ENCODE measurements at regions not wholly inside any gene's neighbourhood (a gene's known extent, or its start where the extent isn't known, plus 50 kb on each side); places are given as distances from the start of the nearest gene placed in this dataset.

DNA sequence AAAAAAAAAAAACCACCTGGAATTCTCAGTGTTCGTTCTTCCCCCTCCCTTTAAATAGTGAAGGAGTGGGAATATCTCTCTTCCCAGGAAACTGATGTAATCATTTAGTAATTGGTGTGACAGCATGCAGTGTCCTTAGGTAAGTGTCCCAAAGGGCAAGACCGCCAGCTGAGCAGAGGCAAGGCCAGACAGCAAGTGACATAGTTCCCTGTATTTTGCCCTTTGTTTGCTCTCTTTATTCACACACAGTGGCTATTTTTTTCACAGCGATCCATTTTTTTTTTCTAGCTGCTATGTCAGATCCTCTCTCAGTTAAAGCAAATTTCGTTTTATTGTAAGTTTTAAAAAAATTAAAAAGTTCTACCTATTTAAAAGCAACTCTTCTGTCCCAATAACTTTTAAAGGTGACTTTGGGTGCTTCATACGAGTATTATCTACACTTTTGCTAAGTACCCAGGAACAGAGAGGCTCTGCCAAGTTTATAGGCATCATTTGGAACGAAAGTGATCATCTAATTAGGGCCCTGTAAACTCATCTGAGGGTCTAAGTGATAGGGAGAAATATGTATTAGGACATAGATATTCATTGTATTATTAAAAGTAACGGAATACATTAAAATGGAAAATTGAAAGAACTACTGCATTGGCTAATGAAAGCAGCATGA lies 98.2 kb upstream of the ALDH1A1 start:
- no peak overlapping the region for H3K4me3 ChIP-seq
- BruUV-seq (replicated peaks) = no TSS peak

DNA sequence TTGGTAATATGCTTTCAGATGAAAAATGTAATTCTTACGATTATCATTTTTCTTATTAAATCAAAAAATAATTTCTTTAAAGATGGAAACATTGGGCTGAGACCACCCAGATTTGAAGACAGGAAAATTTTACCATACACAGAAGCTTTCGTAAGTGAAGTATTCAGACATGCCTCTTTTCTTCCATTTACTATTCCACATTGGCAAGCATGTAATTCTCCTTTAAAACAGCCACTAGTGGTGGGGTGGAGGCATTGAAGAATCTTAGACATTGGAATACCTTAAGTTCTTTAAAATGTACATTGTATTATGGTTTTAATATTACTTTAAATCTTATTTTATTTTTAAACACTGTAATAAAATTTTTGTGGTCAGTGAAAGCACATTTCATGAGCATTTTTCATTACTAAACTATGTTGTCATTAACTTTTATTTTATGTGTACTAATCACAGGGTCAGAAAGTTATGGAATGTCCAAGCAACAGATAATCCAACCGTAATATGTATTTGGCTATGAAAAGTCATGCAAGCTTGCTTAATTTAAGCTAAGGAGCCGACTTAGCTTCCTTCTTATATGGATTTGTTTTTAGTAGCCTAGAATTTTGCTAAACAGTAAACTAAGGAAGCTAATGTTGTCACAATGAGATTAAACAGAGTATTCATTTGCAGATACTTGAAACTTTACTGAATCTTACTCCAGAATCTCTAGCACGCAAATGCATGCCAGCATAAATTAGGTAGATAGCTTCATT lies 97.4 kb upstream of the ALDH1A1 start:
- TF ChIP-seq EZH2 (IDR thresholded peaks at IDR 0.05; ENCODE audit: low read depth) (no peak), CTCF (conservative IDR thresholded peaks at IDR 0.05) (no peak)
- Histone ChIP-seq H2AFZ (no peak overlapping the region), H3K27me3 (ENCODE audit: insufficient read depth, low read depth) (no peaks in the 10 kb centered on the region), H3K4me1 (replicated peaks; ENCODE audit: insufficient read depth) (no peaks in the 10 kb centered on the region), H3K9me2 (ENCODE audit: insufficient read depth) (0 out of 2 replicates have a peak, but pooled peaks cover 4% of the 10 kb centered on the region), H4K20me1 (ENCODE audit: insufficient read depth) (no peaks in the 10 kb centered on the region), H3K4me3 (no peak overlapping the region), H3K9me3 (ENCODE audit: insufficient read depth, low read depth) (no peaks in the 10 kb centered on the region), H3K27ac (no peak overlapping the region), H3F3A (ENCODE audit: insufficient read depth, low read depth) (no peaks in the 10 kb centered on the region), H3K79me2 (ENCODE audit: low read depth) (no peaks in the 10 kb centered on the region), H3K4me2 (no peak overlapping the region), H3K36me3 (ENCODE audit: low read depth) (no peaks in the 10 kb centered on the region)
- DNase-seq = no peak
- intact Hi-C loops (cut with micrococcal nuclease; ENCODE audit: unreplicated experiment) = no loop called here
- ChIA-PET POLR2A (ENCODE audit: unreplicated experiment) (interaction anchor here (0.6 to 0.7 kb wide), 2 partner anchors 29 to 83 kb away, joined by 3 to 6 read pairs; no protein-coding TSS in a partner anchor), CTCF (no interaction called here)
- no TSS peak for BruUV-seq (replicated peaks)

More for the DNA sequence above, 98.2 kb upstream of the ALDH1A1 start:
- no peaks in the 10 kb centered on the region for H3K4me1 ChIP-seq (replicated peaks; ENCODE audit: insufficient read depth)
- 0 out of 2 replicates have a peak, but pooled peaks cover 4% of the 10 kb centered on the region for H3K9me2 ChIP-seq (ENCODE audit: insufficient read depth)
- H3K36me3 ChIP-seq (ENCODE audit: low read depth) = no peaks in the 10 kb centered on the region
- H2AFZ ChIP-seq = no peak overlapping the region
- CTCF ChIA-PET = no interaction called here
- H3K27me3 ChIP-seq (ENCODE audit: insufficient read depth, low read depth) = no peaks in the 10 kb centered on the region
- H3K79me2 ChIP-seq (ENCODE audit: low read depth) = no peaks in the 10 kb centered on the region
- POLR2A ChIA-PET (ENCODE audit: unreplicated experiment) = interaction anchor here (0.6 kb wide), 1 partner anchor 82 kb away, joined by 6 read pairs; no protein-coding TSS in a partner anchor
- no peaks in the 10 kb centered on the region for H4K20me1 ChIP-seq (ENCODE audit: insufficient read depth)
- intact Hi-C loops (cut with micrococcal nuclease; ENCODE audit: unreplicated experiment) = no loop called here
- no peaks in the 10 kb centered on the region for H3F3A ChIP-seq (ENCODE audit: insufficient read depth, low read depth)
- H3K4me2 ChIP-seq = no peak overlapping the region
- H3K27ac ChIP-seq = no peak overlapping the region
- H3K9me3 ChIP-seq (ENCODE audit: insufficient read depth, low read depth) = no peaks in the 10 kb centered on the region
- no peak for DNase-seq
- no peak for TF ChIP-seq CTCF (conservative IDR thresholded peaks at IDR 0.05)
- no peak for TF ChIP-seq EZH2 (IDR thresholded peaks at IDR 0.05; ENCODE audit: low read depth)

- BruUV-seq (replicated peaks) = no TSS peak
- ChIA-PET POLR2A (ENCODE audit: unreplicated experiment) (interaction anchor here (0.7 kb wide), 1 partner anchor 30 kb away, joined by 3 read pairs; no protein-coding TSS in a partner anchor), CTCF (no interaction called here)
- Histone ChIP-seq H3F3A (ENCODE audit: insufficient read depth, low read depth) (no peaks in the 10 kb centered on the region), H2AFZ (no peak overlapping the region), H3K9me2 (ENCODE audit: insufficient read depth) (0 out of 2 replicates have a peak, but pooled peaks cover 4% of the 10 kb centered on the region), H3K4me2 (no peak overlapping the region), H3K36me3 (ENCODE audit: low read depth) (no peaks in the 10 kb centered on the region), H3K4me1 (replicated peaks; ENCODE audit: insufficient read depth) (no peaks in the 10 kb centered on the region), H3K9me3 (ENCODE audit: insufficient read depth, low read depth) (no peaks in the 10 kb centered on the region), H3K27me3 (ENCODE audit: insufficient read depth, low read depth) (no peaks in the 10 kb centered on the region), H3K27ac (no peak overlapping the region), H3K79me2 (ENCODE audit: low read depth) (no peaks in the 10 kb centered on the region), H4K20me1 (ENCODE audit: insufficient read depth) (no peaks in the 10 kb centered on the region), H3K4me3 (no peak overlapping the region)
- no peak for DNase-seq
- intact Hi-C loops (cut with micrococcal nuclease; ENCODE audit: unreplicated experiment) = no loop called here
- TF ChIP-seq EZH2 (IDR thresholded peaks at IDR 0.05; ENCODE audit: low read depth) (no peak), CTCF (conservative IDR thresholded peaks at IDR 0.05) (no peak)
Observed at GRCh38 chr9:73049280-73049679, 96.4 kb upstream of the ALDH1A1 start.
